NCI-H2029 treated with DMSO at 0.1 percent for 48 hours (cell line): ENCODE measurements at regions not wholly inside any gene's neighbourhood (a gene's known extent, or its start where the extent isn't known, plus 50 kb on each side); places are given as distances from the start of the nearest gene placed in this dataset.

ENCODE experiments used
- DNase-seq: peaks from one replicate; lab custom pipeline; 2025; lab: John Stamatoyannopoulos, UW

DNA sequence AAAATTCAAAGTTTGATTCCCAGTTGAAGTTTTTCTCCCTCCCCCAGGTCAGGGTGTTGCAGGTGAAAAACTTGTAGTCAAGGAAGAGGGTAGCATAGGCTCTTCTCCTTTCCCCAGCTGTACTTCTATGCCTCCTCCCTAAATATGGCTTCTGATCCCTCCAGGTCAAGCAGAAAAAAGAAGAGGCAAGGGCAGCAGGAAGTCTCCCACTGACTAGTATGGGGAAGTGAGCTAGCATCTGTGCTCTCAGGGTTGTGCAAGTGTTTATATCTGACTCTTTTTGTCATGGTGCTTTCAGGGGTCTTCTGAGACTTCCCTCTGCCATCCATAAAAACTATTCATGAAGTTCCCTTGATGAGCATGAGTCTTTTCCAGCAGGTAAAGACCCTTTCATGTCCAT lies 76.0 kb downstream of the ATPSCKMT start:
- no peak for DNase-seq

DNA sequence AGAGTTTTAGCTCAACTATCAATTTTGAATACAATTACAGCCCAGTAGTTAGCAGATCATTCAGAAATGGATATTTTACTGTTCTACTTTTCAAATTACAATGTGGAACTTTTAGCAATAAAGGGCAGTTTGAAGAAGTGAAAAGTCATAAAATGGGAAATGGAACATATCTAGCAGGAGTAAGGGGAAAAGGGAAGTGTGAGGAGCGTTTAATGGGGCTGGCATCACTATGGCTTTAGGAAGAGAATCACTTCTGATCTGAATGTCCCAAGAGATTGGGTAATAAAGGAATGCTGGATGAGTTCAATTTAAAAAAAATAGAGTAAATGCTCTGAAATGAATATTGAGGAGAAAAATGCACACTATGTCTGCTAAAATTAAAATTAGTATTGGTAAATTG lies 77.4 kb downstream of the ATPSCKMT start:
- no peak for DNase-seq

DNA sequence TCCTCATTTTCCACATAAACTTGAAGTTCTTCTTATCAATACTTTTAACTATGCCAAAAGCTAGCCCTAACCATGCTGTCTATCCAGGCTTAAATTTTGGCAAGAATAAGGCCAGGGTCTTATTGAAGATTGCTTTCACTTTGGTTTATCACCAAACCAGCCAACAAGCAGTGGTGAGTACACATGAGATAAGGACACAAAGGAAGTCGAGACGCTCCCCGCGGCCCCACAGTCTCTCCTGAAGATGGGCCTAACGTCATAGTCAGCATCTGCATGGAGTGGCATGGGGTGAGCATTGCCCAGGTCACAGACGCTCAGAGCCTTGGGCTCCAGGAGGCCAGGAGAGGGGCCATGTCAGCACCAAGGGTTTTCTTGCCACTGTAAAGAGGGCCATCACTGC lies 80.3 kb downstream of the ATPSCKMT start:
- DNase-seq: no peak

DNA sequence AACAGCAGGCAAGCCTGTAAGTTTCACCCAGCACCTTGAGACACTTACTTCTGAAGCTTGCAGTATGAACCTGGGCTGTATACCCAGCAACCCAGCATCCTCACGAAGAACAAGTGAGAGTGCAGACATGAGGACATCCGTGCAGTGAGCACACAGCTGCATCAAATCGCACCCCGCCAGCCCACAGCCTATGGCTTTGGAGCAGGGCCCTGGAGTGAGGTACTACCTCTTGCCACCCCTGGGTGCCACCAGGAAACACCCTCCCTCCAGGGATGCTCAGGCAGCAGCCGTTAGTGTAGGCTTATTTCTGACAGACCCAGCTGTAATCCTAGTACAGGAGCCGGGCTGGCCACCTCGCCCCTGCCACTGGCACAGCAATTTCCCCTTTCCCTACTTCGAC lies 81.4 kb downstream of the ATPSCKMT start:
- no peak for DNase-seq

DNA sequence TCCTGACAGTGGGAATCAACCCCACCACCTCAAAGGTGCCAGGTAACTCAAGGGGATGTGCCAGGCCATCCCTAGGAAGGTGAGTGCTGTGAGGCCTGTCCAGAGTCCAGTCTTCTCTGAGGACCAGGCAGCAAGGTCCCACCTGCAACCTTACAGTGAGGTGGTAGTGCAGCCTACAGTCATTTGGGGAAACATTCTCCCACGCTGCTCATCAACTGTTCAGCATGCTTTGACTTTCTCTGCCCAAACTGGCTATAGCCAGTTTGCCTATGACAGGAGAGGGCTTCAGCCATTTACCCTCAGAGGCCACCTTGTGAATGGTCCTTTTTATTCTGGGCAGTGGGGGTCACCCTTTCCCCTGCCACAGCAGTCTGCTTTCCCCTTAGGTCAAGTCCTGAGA lies 81.9 kb downstream of the ATPSCKMT start:
- no peak for DNase-seq

DNA sequence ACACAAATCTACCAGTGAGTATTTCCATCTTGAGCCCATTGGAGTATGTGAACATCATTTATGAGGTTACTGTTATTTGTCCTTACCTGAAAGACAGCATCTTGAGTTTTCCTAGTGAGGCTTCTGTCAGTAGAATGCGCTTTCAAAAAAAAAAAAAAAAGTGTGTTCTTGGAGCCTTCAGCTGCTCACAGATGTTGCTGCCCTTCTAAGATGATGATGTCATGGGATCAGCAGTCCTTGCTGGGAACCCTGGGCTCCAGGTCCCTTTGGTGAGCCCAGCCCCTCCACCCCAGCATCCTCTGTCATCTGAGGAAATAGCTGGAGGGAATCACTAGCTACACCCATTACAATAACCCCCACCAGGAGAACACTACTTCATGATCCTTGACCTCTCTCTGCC lies 83.3 kb downstream of the ATPSCKMT start:
- no peak for DNase-seq

DNA sequence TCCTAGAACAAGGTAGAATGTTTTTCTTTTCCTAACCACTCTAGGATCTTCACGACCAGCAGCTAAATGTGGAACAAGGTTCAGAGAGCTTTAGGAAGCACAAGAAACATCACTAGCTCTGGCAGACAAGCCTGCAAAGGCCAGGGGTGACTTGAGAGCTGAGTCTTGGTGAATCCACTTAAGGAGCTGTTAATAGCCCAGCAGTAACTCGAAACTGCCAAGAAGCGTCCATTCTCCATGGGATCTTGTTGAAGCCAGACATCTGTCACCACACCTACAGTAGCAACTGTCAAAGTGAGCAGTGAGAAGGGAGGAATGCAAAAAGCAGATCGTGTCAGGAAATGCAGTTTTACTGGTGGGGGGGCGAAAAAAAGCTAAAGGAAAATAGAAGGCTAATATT lies 87.2 kb downstream of the ATPSCKMT start:
- DNase-seq: no peak

DNA sequence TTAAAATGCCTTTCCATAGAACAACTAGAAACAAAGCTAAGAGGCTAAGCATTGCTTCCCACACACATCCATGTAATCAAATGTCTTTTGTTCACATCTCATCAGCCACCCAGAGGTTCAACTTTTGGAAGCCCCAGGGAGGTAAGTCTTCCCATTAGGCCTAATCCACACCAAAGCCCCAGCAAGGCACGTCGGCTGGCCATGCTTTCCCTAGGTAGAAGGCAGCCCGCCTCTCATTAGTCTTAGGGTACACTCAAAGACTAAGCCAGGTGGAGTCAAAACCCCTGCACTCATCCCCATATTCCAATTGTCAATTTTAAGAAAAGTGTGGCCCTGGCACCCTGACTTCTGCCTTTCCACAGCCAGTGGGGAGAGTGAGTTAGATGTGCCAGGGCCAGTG lies 87.9 kb downstream of the ATPSCKMT start:
- no peak for DNase-seq

DNA sequence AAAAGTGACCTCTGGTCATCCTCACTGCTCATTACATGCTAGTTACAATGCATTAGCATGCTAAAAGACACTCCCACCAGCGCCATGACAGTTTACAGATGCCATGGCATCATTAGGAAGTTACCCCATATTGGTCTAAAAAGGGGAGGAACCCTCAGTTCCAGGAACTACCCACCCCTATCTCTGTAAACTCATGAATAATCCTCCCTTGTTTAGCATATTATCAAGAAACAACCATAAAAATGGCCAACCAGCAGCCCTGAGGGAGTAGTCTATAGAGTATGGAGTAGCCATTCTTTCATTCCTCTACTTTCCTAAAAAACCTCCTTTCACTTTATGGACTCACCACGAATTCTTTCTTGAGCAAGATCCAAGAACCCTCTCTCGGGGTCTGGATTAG lies 89.4 kb downstream of the ATPSCKMT start:
- DNase-seq: no peak

DNA sequence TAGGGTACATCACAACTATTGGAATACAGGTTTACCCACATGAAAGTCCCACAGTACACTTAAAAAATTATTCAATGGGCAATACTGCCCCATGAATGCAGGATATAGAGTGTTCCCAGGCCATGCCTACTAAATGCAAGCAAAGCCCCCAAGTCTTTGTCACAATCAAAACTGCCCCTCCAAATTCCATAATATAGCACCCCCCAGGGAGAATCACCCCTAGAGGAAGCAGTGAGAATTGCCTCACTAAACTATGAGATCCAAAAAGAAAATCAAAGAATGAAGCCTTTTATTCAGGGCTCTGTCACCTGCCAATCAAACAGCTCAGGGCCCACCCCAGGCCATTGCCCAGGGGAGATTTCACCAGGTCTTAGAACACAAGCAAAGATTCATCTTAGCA lies 90.8 kb downstream of the ATPSCKMT start:
- no peak for DNase-seq

DNA sequence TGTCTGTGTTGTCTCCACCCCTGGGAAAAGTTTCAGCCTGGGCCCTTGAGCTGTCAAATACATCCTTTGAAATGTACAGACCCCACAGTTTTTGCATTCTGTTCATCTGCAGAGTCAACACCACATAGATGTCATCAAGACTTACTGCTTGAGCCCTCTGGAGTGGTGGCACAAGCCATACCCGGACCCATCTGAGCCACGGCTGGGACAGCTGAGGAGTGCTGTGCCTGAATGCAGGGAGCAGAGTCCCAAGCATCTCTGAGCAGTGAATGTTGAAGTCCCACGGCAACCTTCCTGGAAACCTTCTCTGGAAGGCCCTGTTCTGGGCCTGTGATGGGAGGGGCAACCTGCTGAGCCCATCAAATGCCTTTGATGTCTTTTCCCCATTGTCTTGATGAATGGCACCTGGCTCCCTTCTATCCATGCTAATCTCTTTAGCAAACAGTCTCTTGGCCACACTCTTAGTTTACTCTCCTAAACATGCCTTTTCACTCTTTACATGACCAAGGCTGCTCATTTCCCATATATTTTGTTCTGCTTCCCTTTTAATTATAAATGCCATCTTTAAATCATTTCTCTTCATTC lies 92.5 kb downstream of the ATPSCKMT start:
- no peak for DNase-seq

DNA sequence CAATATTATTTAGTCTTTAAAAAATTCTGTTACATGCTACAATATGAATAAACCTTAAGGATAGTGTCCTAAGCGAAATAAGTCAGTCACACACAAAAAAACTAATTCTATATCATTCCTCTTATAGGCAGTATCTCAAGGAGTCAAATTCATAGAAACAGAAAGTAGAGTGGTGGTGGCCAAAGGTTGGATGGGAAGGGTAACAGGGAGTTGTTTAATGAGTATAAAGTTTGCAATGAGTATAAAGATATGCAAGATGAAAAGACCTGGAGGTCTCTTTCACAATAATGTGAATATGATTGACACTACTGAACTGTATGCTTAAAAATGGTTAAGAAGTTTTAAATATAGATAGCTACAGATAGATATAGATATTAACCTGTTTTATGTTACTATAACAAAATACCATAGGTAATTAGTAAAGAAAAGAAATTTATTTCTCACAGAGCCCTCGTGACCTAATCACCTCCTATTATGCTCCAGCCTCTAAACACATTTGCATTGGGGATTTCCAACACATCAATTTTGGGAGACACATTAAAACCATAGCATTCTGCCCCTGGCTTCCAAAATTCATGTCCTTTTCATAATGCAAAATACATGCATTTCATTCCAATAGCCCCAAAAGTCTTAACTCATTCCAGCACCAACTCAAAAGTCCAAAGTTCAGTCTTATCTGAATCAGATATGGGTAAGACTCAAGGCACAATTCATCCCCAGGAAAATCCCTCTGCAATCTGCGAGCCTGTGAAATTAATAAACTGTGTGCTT lies 93.6 kb downstream of the ATPSCKMT start:
- DNase-seq: no peak

DNA sequence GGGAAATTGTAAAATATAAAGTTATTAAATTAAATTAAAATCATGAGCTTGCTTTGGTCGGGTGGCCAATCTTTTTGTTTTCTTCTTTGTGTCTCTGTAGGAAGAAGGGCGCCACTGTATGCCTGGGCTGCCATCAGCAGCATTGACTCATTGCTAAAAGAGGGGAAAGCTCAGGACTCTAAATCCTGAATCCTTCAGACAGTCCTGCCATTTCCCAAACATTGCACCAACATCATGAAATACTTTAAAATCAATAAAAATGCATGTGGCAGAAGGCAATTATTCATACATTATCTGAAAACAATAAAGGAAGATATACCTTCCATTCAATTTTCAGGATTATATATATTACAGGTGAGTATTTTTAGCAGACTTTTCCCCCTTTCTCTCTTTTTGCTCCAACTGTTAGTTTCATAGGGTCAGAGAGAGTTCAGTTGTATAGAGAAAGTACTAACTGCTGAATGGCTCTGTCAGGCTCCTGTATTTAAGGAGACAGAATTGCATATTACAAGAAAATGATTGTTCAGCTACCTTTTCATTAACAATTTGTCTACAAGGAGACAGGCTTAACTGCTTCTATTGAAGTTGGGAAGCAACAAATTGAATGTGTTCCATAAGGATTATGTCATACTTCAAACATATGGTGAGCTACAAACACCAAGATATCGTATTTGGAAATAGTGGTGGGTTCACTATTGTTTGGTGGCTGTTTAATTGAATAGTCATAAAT lies 95.7 kb downstream of the ATPSCKMT start:
- no peak for DNase-seq

DNA sequence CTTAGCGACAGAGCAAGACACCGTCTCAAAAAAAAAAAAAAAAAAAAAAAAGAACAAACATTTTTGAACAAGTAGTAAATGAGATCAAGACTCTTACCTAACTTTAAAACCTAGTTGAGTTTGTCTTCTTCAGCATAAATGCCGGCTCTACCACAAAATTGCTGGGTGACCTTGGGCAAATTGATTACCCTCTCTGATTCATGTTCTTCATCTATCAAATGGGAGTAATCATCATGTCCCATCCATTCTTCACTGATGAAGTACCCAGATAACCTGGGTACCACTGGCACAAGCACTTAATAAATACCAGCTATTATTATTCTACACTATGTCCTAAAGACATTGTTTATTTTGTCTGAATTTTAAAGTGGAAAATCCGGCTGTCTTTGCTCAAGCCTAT lies 96.3 kb downstream of the ATPSCKMT start:
- no peak for DNase-seq

GRCh38 chr5:10151656-10152055 lies 98.0 kb downstream of the ATPSCKMT start:
- DNase-seq: no peak

DNA sequence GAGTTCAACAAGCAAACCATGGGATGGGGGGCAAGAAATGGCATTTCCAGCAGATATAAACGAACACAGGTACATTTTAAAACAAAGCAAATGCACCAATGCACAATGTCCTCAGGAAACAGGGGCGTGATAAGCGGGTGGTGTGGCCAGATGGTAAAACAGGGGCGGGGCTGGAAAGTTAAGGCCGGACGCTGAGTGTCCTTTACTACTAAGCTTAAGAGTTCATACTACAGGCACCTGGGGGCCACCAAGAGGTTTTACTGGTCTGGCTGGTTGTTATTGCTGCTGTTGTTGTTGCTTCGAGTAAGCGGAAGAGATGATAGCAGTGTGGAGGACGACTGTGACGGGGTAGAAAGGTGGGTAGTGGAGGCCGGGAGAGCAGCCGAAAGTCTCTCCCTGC lies 99.8 kb downstream of the ATPSCKMT start:
- DNase-seq: no peak

- no peak for DNase-seq
Measured at GRCh38 chr5:10145923-10146401, 103.7 kb downstream of the ATPSCKMT start.

DNA sequence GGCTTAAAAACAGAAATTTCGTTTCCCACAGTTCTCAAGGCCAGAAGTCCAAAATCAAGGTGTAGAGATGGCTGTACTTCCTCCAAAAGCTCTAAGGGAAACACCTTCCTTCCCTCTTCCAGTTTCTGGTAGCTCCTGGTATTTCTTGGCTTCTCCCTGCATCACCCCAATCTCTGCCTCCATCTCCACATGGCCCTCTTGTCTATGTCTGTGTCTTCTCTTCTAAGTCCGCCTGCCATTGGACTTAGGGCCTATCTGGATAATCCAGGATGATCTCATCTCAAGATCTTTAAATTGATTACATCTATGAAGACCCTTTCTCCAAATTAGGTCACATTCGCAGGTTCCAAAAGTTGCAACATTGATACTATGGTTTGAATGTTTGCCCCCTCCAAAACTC lies 105.6 kb downstream of the ATPSCKMT start:
- no peak for DNase-seq

DNA sequence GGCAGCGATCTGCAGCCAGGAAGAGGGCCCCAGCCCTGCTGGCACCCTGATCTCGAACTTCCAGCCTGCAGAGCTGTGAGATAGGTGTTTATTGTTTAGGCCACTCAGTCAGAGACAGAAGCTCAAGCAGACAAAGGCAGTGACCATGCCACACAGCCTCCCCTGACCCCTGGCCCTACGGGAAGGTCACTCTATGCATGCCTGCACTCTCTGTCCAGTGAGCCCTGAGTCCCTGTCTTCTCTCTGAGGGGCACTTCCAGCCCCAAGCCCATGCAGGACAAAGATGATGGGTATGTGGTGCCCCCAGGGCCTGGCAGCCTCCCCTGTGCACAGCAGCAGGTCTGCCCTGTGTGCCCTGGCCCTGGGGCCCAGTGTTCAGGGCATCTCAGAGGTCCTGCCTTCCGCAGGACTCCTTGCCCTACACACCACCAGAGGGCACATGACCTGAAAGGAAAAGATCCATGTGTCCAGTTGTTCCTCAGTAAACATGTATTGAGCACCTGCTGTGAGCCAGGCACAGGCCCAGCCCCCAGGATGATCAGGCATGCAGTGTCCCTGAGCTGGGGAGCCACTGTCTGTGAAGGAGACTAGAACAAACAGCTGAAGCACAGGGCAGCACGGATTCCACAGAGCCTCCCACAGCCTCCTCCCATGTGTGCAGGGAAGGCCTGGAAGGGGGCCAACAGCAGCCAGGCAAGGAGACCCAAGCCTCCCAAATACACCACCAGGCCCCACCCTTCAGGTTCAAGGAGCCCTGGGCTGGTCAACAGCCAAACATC lies 109.3 kb downstream of the ATPSCKMT start:
- DNase-seq: no peak

- no peak for DNase-seq
Measured at GRCh38 chr5:10138395-10139057, 111.2 kb downstream of the ATPSCKMT start.

- DNase-seq: no peak
Measured at GRCh38 chr5:10133830-10134229, 115.9 kb downstream of the ATPSCKMT start.

GRCh38 chr5:10130881-10131280 lies 118.8 kb downstream of the ATPSCKMT start:
- no peak for DNase-seq
